IPS-11a (cell line): ENCODE measurements at regions not wholly inside any gene's neighbourhood (a gene's known extent, or its start where the extent isn't known, plus 50 kb on each side); places are given as distances from the start of the nearest gene placed in this dataset.

Experiments
- H3K4me3 ChIP-seq: one replicate; pipeline ENCODE4 v1.5.1; 2013; ENCODE audit warnings: low read depth, low read length, control low read depth

DNA sequence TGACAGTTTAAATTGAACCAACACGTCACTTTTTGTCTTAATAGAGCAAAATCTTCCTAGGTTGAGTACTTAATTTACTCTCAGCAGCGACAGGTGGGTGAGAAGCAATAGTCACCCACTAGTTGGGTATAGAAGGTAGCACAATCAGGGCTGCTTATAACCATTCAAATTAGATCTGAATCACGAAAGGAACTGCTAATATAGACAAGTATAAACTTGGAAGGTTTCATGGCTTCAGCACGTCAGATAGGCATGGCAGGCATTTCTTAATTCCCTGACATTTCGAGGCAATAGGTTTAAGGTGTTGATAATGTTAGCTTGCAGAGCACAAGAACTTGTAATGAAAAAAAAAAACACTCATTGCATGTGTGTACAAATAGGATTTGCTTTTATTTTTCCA is 853.4 kb downstream of the PCDH7 start:
- no peak overlapping the region for H3K4me3 ChIP-seq

DNA sequence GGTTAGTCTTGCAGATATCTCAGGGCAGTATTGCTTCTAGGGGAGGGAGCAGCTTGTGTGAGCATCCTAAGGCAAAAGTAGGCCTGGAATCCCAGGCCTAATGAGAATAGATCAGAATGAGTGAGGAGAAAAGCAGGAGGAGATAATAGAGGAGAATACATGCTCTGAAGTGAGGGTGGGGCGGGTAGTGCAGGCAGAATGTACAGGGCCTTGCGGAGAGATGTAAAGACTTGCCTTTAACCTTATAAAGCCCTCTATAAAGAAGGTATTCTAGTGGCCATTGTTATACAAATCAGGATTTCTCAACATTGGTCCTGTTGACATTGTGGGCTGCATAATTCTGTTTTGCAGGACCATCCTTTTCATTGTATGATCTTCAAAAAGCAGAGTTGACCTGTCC is 855.3 kb downstream of the PCDH7 start:
- H3K4me3 ChIP-seq: no peak overlapping the region

DNA sequence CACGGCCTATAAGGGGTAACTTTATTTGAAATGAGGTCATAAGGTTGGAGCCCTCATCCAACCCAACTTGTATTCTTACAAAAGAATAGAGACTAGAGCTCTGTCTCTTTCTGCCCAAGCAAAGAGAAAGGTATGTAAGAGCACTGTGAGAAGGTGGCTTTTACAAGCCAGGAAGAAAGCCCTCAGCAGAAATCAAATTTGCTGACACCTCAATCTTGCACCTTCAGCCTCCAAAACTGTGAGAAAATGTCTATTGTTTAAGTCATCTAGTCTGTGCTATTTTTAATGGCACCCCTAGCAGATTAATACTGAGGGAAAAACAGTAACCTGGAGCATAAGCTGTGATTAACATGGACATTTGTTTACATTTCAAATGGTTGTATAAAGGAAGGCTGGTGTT is 860.7 kb downstream of the PCDH7 start:
- H3K4me3 ChIP-seq: no peak overlapping the region

GRCh38 chr4:31585503-31585902 is 865.3 kb downstream of the PCDH7 start:
- no peak overlapping the region for H3K4me3 ChIP-seq

DNA sequence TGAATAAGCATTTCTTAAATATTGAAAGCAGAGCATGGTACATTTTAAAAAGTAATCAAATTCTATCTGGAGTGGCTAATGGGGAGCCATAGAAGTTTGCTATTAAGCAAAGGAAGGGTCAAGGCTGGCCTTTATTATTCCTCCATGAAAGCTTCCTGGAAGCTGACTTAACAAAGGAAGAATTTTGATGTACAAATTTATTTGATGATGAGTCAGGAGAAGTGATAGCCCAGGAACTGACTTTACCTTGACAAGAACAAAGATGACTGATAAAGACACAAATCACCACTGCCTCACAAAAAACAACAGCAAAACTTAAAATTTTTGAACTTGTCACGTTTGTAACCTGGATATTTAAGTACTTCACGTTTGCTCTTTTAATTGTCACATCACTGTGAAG is 872.1 kb downstream of the PCDH7 start:
- no peak overlapping the region for H3K4me3 ChIP-seq

GRCh38 chr4:31595496-31595895 is 875.3 kb downstream of the PCDH7 start:
- H3K4me3 ChIP-seq: no peak overlapping the region

- H3K4me3 ChIP-seq: no peak overlapping the region
Observed at GRCh38 chr4:31598639-31599038, 878.5 kb downstream of the PCDH7 start.

DNA sequence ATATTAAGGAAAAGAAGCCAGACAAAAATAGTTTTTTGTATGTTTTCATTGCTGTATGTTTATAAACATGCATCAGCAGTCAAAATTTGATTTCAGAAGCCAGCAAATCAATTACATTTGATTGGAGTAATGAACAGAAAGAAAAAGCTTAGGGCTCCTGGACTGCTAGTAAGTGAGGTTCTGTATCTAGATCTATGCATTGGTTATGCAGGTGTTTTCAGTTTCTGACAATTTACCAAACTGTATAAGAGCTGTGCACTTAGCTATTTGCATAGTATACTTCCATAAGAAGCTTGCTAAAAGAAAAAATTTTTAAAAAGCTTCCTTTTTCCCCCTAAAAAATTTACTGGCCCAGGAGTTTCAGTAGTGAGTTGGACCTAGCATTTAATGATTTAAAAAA is 881.6 kb downstream of the PCDH7 start:
- H3K4me3 ChIP-seq: no peak overlapping the region

GRCh38 chr4:31613946-31614623 is 893.9 kb downstream of the PCDH7 start:
- no peak overlapping the region for H3K4me3 ChIP-seq

GRCh38 chr4:31617667-31618066 is 897.5 kb downstream of the PCDH7 start:
- no peak overlapping the region for H3K4me3 ChIP-seq

- H3K4me3 ChIP-seq: no peak overlapping the region
Observed at GRCh38 chr4:31620476-31620875, 900.3 kb downstream of the PCDH7 start.

- no peak overlapping the region for H3K4me3 ChIP-seq
Observed at GRCh38 chr4:31645236-31645635, 925.1 kb downstream of the PCDH7 start.

DNA sequence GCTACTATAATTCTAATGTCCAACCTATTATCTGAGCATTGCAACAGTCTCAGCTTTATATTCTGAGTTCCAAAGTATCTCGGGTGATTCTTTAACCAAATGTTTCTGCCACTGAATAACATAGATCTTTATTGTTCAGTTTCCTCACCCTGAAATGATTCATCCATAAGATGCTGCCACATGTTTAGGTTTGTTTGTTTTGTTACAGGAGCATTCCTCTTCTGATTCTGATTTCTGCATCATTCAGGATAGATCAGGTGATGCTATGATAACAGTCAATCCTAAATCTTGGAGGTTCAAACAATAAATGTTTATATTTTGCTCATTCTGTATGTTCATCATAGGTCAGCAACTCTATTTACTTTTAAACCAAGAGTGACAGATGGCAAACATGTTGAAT is 927.6 kb downstream of the PCDH7 start:
- no peak overlapping the region for H3K4me3 ChIP-seq

GRCh38 chr4:31649878-31650277 is 929.7 kb downstream of the PCDH7 start:
- H3K4me3 ChIP-seq: no peak overlapping the region

- no peak overlapping the region for H3K4me3 ChIP-seq
Observed at GRCh38 chr4:31651541-31651940, 931.4 kb downstream of the PCDH7 start.

- H3K4me3 ChIP-seq: no peak overlapping the region
Observed at GRCh38 chr4:31655328-31655727, 935.2 kb downstream of the PCDH7 start.

DNA sequence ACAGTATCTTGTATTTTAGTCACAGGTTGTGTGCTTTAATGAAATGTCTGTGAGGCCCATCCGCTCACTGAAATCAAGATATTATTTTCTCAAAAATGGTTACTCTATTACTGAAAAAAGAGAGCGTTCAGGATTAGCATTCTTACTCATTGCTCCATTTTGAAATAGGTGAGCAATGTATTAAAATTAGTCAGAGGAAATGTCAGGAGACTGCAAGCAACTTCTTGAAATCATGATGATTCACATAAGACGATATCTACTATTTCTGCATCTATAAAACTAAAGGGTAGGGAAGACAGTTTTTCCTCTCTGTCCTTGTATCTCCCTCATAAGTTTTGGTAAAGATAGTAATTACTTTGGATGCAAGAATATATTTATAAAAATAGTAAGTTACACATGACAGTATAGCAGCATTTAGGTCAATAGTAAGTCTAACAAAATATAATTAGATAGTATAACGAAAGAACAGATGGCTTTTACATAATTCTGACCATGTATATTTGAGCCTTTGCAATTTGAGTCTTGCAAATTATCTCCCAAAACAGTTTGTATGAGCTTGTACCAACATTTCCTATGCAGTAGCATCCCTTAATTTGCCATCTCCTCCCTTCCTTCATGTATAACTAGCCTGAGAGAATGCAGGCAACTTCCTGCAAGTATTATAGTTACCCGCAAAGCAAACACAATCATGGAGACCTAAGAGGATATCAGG is 937.8 kb downstream of the PCDH7 start:
- no peak overlapping the region for H3K4me3 ChIP-seq

GRCh38 chr4:31660916-31661315 is 940.7 kb downstream of the PCDH7 start:
- H3K4me3 ChIP-seq: no peak overlapping the region

DNA sequence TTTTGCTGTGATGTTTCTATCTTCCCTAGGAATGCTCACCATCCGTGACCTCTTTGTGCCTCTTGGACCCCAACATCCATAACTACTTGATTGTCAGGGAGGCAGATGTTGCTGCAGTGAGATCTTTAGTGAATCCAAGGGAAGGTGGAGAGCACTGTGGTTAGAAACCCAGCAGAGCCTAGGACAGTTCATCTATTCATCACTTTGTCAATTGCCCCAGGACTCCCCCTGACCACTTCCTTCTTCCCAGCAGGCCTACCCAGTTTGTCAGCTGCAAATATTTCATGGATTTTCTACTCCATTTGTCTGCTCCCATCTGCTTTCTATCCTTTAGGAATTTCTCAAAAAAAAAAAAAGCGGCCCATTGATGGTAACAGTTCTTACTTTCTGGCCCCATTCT is 942.8 kb downstream of the PCDH7 start:
- H3K4me3 ChIP-seq: no peak overlapping the region

GRCh38 chr4:31667686-31668085 is 947.5 kb downstream of the PCDH7 start:
- no peak overlapping the region for H3K4me3 ChIP-seq

DNA sequence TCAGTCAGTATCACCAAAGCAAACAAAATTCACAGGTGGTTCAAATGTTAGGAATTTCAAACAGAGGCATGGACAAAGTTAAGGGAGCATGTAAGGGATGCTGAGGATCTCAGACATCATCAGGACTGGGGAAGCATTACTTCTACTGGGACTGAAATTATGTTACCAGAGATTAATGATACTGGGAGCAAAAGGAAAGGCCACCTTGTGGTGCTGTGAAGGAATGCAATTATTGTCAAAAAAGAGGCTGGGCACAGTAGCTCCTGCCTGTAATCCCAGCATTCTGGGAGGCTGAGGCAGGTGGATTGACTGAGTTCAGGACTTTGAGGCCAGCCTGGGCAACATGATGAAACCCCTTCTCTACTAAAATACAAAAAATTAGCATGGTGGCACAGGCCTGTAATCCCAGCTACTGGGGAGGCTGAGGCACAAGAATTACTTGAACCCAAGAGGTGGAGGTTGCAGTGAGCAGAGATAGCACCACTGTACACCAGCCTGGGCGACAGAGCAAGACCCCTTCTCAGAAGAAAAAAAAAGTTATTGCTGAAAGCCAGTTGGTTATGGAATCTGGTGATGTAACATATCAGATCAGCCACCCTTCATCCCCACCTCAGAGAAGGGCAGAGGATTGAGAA is 954.3 kb downstream of the PCDH7 start:
- no peak overlapping the region for H3K4me3 ChIP-seq

GRCh38 chr4:31678356-31678755 is 958.2 kb downstream of the PCDH7 start:
- H3K4me3 ChIP-seq: no peak overlapping the region
